Upper lobe of left lung (tissue), 6 donors: ENCODE measurements at regions not wholly inside any gene's neighbourhood (a gene's known extent, or its start where the extent isn't known, plus 50 kb on each side); places are given as distances from the start of the nearest gene placed in this dataset.
A peak's percentile ranks its signal among the peaks of the same experiment; 100 is the strongest.
"Not testable (repeated sequence)": the region's sequence is repeated elsewhere in the genome, so short reads cannot be mapped to it uniquely, and the experiment has no call there.

Source experiments
- ATAC-seq, 2 donors: fragments of 200-7000 bp; cut with Tn5 transposase; one replicate each; pipeline ENCODE4 v1.9.1; 2022; ENCODE audit warnings: mild to moderate bottlenecking in 2 of 2, moderate library complexity in 2 of 2; ENCODE audit not compliant: low FRiP score in 2 of 2
- DNase-seq, 2 donors: peaks; one replicate each; pipeline ENCODE4 v3.0.0-alpha.2; 2019 to 2020
- H3K27ac ChIP-seq, 4 donors: fragments of 200-600 bp; sonication (generic); one replicate each; pipeline ENCODE4 v1.5.1; 2016 to 2019
- H3K27me3 ChIP-seq, 4 donors: fragments of 200-600 bp; sonication (generic); one replicate each; pipeline ENCODE4 v1.5.1; 2017 to 2019
- H3K36me3 ChIP-seq, 4 donors: fragments of 200-600 bp; sonication (generic); one replicate each; pipeline ENCODE4 v1.5.1; 2016 to 2019
- H3K4me1 ChIP-seq, 4 donors: fragments of 200-600 bp; sonication (generic); one replicate each; pipeline ENCODE4 v1.5.1; 2018 to 2019
- H3K4me3 ChIP-seq, 4 donors: fragments of 200-600 bp; sonication (generic); one replicate each; pipeline ENCODE4 v1.5.1; 2017 to 2019; ENCODE audit warnings: mild to moderate bottlenecking in 2 of 4, moderate library complexity in 1 of 4
- H3K9me3 ChIP-seq, 4 donors: fragments of 200-600 bp; sonication (generic); one replicate each; pipeline ENCODE4 v1.5.1; 2018 to 2019
- EP300 ChIP-seq, 4 donors: sonication (generic); formaldehyde crosslinking; IDR thresholded peaks; one replicate each; pipeline ENCODE4 v1.5.1; 2017; ENCODE audit warnings: antibody characterized with exemption in 4 of 4, control low read depth in 2 of 4
- POLR2A ChIP-seq, 4 donors: fragments of 450-650 bp; IDR thresholded peaks; one replicate each; pipeline ENCODE4 v1.5.1; 2016 to 2017; ENCODE audit warnings: antibody characterized with exemption in 4 of 4, mild to moderate bottlenecking in 2 of 4
- POLR2AphosphoS5 ChIP-seq, 2 donors: sonication (generic); formaldehyde crosslinking; IDR thresholded peaks; one replicate each; pipeline ENCODE4 v1.5.1; 2017; ENCODE audit warnings: antibody characterized with exemption in 2 of 2
- WGBS, 2 donors: methylation state at CpG; one replicate each; pipeline ENCODE4 v1.1.5; 2017 to 2018; 5-methylcytosine and 5-hydroxymethylcytosine counted together
- TF ChIP-seq, protein P1 (sequence below), 6 experiments: fragments of 450-650 bp in 4 of 6; fragments of 200-600 bp in 2 of 6; sonication (generic) in 2 of 6; IDR thresholded peaks; one replicate each; pipeline ENCODE4 v1.5.1; 2016 to 2019; ENCODE audit warnings: antibody characterized with exemption in 6 of 6
- donor health status: DM: no; HTN: no; CAD: no; lungs with moderate emphysema.
- donor health status: DM: no; HTN: yes; CAD: no; lungs with severe emphysema.

DNA sequence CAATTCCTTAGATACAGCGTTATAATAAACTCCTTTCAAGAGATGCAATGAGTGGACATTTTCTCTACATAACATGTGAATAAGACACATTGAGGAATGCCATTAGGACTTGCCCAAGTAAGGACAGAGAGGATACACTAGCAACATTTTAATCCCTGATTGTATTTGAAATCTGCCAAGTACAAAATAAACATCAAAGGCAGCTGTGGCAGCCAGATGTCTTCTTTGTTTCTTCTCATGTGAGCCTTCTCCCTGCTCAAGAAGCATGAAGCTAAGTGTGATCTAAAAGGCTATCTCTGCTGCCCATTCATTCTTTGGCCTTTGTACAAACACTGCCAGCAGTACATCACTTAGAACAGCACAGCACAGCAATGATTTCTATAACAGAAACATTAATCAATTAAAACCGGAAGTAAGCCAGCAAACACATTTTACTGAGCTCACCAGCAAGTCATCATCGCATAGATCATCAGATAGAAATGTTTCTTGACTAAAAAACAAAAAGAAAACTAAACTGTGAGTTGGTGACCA lies 364.0 kb downstream of the CNTN6 start:
- TF ChIP-seq EP300 (IDR thresholded peaks at IDR 0.05) (no peak), POLR2A (IDR thresholded peaks at IDR 0.05) (no peak), POLR2AphosphoS5 (IDR thresholded peaks at IDR 0.05) (no peak)
- TF ChIP-seq, protein P1, sequence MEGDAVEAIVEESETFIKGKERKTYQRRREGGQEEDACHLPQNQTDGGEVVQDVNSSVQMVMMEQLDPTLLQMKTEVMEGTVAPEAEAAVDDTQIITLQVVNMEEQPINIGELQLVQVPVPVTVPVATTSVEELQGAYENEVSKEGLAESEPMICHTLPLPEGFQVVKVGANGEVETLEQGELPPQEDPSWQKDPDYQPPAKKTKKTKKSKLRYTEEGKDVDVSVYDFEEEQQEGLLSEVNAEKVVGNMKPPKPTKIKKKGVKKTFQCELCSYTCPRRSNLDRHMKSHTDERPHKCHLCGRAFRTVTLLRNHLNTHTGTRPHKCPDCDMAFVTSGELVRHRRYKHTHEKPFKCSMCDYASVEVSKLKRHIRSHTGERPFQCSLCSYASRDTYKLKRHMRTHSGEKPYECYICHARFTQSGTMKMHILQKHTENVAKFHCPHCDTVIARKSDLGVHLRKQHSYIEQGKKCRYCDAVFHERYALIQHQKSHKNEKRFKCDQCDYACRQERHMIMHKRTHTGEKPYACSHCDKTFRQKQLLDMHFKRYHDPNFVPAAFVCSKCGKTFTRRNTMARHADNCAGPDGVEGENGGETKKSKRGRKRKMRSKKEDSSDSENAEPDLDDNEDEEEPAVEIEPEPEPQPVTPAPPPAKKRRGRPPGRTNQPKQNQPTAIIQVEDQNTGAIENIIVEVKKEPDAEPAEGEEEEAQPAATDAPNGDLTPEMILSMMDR (IDR thresholded peaks at IDR 0.05) = no peak
- no peaks in the 10 kb centered on the region for H3K9me3 ChIP-seq
- no peak overlapping the region for H3K4me3 ChIP-seq
- DNase-seq (no peak), ATAC-seq (no peak)
- H3K4me1 ChIP-seq = no peaks in the 10 kb centered on the region
- no peaks in the 10 kb centered on the region for H3K27me3 ChIP-seq
- H3K36me3 ChIP-seq = no peaks in the 10 kb centered on the region
- 29 to 42% methylated on average over 3 of the region's 3 CpGs for WGBS, 2 donors
- H3K27ac ChIP-seq = no peak overlapping the region

GRCh38 chr3:1462371-1462770 lies 369.5 kb downstream of the CNTN6 start:
- Histone ChIP-seq H3K4me1 (no peaks in the 10 kb centered on the region), H3K27ac (no peak overlapping the region), H3K36me3 (no peaks in the 10 kb centered on the region), H3K9me3 (no peaks in the 10 kb centered on the region), H3K27me3 (no peaks in the 10 kb centered on the region), H3K4me3 (no peak overlapping the region)
- ATAC-seq (no peak), DNase-seq (no peak)
- 81 to 83% methylated on average over 2 of the region's 2 CpGs for WGBS, 2 donors
- TF ChIP-seq, protein P1 (IDR thresholded peaks at IDR 0.05) = no peak
- TF ChIP-seq EP300 (IDR thresholded peaks at IDR 0.05) = no peak
- no peak for TF ChIP-seq POLR2A (IDR thresholded peaks at IDR 0.05)
- no peak for TF ChIP-seq POLR2AphosphoS5 (IDR thresholded peaks at IDR 0.05)

DNA sequence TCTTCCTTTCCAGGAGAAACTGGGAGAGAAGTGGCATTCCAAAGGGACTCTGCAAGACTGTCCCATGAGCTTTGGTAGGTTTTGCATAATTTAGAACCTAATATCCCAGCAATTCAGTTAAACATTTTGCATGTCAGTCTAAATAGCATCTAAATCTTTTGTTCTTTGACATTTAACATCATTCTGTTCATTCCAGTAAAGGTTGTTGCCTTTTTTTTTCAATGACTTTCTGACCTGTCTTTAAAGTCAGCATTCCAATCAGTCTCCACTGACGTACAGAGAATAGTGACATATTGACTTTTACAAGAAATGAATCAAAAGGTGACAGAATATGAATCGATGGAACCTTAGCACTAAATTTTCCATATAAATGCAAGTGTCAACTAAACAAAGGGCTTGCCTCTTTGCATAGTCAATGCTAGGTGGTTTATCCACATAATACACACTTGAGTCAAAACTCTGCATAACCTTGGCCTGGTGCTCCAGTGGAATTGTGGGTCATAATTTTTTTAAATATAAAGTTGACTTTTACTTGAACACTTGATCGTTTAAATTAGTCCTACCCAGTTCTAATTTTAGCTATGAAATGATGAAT lies 370.1 kb downstream of the CNTN6 start:
- H3K27ac ChIP-seq = no peak overlapping the region
- TF ChIP-seq, protein P1 (IDR thresholded peaks at IDR 0.05) = no peak
- no peak for TF ChIP-seq POLR2A (IDR thresholded peaks at IDR 0.05)
- no peak for TF ChIP-seq EP300 (IDR thresholded peaks at IDR 0.05)
- no peak for TF ChIP-seq POLR2AphosphoS5 (IDR thresholded peaks at IDR 0.05)
- no peaks in the 10 kb centered on the region for H3K36me3 ChIP-seq
- ATAC-seq = no peak
- H3K4me1 ChIP-seq = no peaks in the 10 kb centered on the region
- WGBS, 2 donors = 54 to 66% methylated on average over 3 of the region's 3 CpGs
- H3K27me3 ChIP-seq = no peaks in the 10 kb centered on the region
- no peaks in the 10 kb centered on the region for H3K9me3 ChIP-seq
- no peak for DNase-seq
- H3K4me3 ChIP-seq = no peak overlapping the region

DNA sequence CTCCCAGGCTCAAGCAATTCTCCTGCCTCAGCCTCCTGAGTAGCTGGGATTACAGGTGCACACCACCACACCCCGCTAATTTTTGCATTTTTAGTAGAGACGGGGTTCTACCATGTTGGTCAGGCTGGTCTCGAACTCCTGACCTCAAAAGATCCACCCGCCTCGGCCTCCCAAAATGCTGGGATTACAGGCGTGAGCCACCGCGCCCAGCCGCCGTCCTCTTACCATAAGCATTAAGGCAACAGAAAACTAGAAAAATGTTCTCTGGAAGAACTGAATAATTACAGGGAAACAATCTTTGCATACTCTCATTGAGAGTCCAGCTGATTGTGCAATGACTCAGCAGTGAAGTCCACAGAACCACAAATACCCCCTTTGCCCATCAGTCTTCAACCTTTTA lies 372.3 kb downstream of the CNTN6 start:
- DNase-seq = peak in 1 of 2 donors; percentile 66
- H3K27me3 ChIP-seq = not testable (repeated sequence)

DNA sequence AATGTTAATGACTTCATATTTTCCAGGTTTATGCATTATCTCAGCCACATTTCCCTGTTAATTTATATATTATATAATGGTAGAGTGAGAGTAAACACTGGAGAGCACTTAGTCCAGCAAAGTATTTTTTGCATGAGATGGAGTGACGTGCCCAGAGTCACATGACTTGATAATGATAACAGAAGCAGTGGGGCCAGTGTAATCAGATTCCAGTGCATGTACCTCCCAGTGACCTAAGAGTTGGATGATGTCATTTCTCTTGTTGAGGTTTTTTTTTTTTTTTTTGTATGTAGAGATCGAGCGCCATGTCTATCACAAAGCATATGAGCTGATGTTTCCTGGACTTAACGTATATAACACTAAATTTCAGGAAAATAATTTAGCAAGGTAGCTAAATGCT lies 375.3 kb downstream of the CNTN6 start:
- Histone ChIP-seq H3K36me3 (no peaks in the 10 kb centered on the region), H3K4me1 (no peaks in the 10 kb centered on the region), H3K4me3 (no peak overlapping the region), H3K9me3 (no peaks in the 10 kb centered on the region), H3K27me3 (no peaks in the 10 kb centered on the region), H3K27ac (no peak overlapping the region)
- ATAC-seq = no peak
- TF ChIP-seq EP300 (IDR thresholded peaks at IDR 0.05) (no peak), POLR2A (IDR thresholded peaks at IDR 0.05) (no peak), POLR2AphosphoS5 (IDR thresholded peaks at IDR 0.05) (no peak)
- TF ChIP-seq, protein P1 (IDR thresholded peaks at IDR 0.05) = no peak
- 73 to 81% methylated on average over 4 of the region's 4 CpGs for WGBS, 2 donors
- DNase-seq = no peak

More for the DNA sequence above, 372.3 kb downstream of the CNTN6 start:
- H3K4me3 ChIP-seq, H3K9me3 ChIP-seq, ATAC-seq, H3K4me1 ChIP-seq, H3K27ac ChIP-seq, H3K36me3 ChIP-seq: not testable (repeated sequence)
- 61 to 86% methylated on average over 10 of the region's 10 CpGs for WGBS, 2 donors
